ENCODE measurements at regions not wholly inside any gene's neighbourhood (a gene's known extent, or its start where the extent isn't known, plus 50 kb on each side); places are given as distances from the start of the nearest gene placed in this dataset.

DNA sequence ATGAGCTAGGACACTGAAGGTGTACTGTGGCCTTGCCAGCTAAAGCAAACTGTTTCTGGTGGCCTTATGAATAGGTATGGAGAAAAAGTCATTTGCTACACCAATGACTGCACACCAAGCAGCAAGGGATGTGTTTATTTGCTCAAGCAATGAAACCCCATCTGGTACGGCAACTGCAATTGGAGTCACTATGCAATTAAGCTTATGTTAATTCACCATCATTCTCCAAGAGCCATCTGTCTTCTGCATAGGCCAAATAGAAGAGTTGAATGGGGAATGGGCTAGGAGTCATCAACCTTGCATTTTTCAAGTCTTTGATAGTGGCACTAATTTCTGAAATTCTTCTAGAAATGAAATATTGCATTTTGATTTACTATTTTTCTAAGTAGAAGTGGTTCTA, 372.0 kb downstream of the KCNJ3 start:
- Histone ChIP-seq H3K4me3 (no peak overlapping the region), H3K9me3 (no peaks in the 10 kb centered on the region), H3K4me2 (no peak overlapping the region), H3K27ac (no peak overlapping the region), H3K4me1 (no peaks in the 10 kb centered on the region)
- no peak for ATAC-seq
- POLR2A ChIA-PET, result no interaction called here
- TF ChIP-seq FOSL2 (IDR thresholded peaks at IDR 0.05), result no peak
- no peak for TF ChIP-seq FOSL2 (CRISPR knock-in tag; IDR thresholded peaks at IDR 0.05)
- no peak for TF ChIP-seq E2F6 (IDR thresholded peaks at IDR 0.05; ENCODE audit: borderline replicate concordance, low read depth)
- TF ChIP-seq KDM1A (IDR thresholded peaks at IDR 0.05; ENCODE audit: low read depth), result no peak
- no peak for TF ChIP-seq EHMT2 (IDR thresholded peaks at IDR 0.05; ENCODE audit: low read depth)
- no peak for TF ChIP-seq RAD21 (conservative IDR thresholded peaks at IDR 0.05 in 1 of 2, IDR thresholded peaks at IDR 0.05 in 1 of 2)
- no peak for TF ChIP-seq GATA3 (IDR thresholded peaks at IDR 0.05; ENCODE audit: borderline replicate concordance)
- TF ChIP-seq TFCP2L1 (CRISPR knock-in tag; IDR thresholded peaks at IDR 0.05), result no peak
- CTCF ChIA-PET, result no interaction called here
- WGBS (ENCODE audit: missing lambda C conversion rate), result 79% methylated on average over 1 of the region's 1 CpG
- no peak for FAIRE-seq
- DNase-seq (ENCODE audit: low read depth in 1 of 2, low spot score in 1 of 2), result no peak

DNA sequence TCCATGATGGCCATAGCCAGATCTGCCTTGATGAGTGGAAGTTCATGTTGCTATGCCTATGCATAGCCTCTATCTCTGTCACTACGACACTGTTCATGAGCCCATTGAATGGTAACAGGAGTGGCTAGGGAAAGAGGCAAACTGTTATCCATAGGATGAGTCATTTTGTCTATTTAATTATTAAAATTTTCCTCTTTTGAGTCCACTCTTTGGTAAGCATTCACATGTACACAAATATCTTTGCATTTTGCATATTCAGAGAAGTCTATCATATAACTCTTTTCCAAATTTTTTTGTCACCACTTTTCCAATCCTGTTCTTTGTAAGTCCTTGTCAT, 364.4 kb downstream of the KCNJ3 start:
- H3K27ac ChIP-seq, result no peak overlapping the region
- CTCF ChIA-PET, result no interaction called here
- TF ChIP-seq HOXA7 (CRISPR knock-in tag; IDR thresholded peaks at IDR 0.05) (no peak), CEBPB (IDR thresholded peaks at IDR 0.05) (no peak), MAZ (IDR thresholded peaks at IDR 0.05; ENCODE audit: borderline replicate concordance, low read depth, low read length) (no peak), GATA3 (IDR thresholded peaks at IDR 0.05; ENCODE audit: borderline replicate concordance) (no peak), POLR2A (IDR thresholded peaks at IDR 0.05; ENCODE audit: low read length) (no peak), USF2 (IDR thresholded peaks at IDR 0.05) (no peak), BCL3 (IDR thresholded peaks at IDR 0.05) (no peak), RCOR1 (IDR thresholded peaks at IDR 0.05; ENCODE audit: low read depth, low read length) (no peak), MAFK (IDR thresholded peaks at IDR 0.05; ENCODE audit: partially characterized antibody) (no peak), POLR2AphosphoS2 (conservative IDR thresholded peaks at IDR 0.05; ENCODE audit: low read length) (no peak), KDM5A (IDR thresholded peaks at IDR 0.05) (no peak), FOSL2 (IDR thresholded peaks at IDR 0.05) (no peak), FOSL2 (CRISPR knock-in tag; IDR thresholded peaks at IDR 0.05) (no peak), NFE2L2 (conservative IDR thresholded peaks at IDR 0.05; ENCODE audit: low read length) (no peak), CBX2 (IDR thresholded peaks at IDR 0.05; ENCODE audit: borderline replicate concordance, low read depth) (no peak), ELK1 (IDR thresholded peaks at IDR 0.05; ENCODE audit: low read depth, low read length) (no peak), JUN (IDR thresholded peaks at IDR 0.05) (no peak), EP300 (IDR thresholded peaks at IDR 0.05) (no peak), EHF (CRISPR knock-in tag; IDR thresholded peaks at IDR 0.05) (no peak), BHLHE40 (IDR thresholded peaks at IDR 0.05; ENCODE audit: low read depth, low read length) (no peak)
- TF ChIP-seq, protein P1, sequence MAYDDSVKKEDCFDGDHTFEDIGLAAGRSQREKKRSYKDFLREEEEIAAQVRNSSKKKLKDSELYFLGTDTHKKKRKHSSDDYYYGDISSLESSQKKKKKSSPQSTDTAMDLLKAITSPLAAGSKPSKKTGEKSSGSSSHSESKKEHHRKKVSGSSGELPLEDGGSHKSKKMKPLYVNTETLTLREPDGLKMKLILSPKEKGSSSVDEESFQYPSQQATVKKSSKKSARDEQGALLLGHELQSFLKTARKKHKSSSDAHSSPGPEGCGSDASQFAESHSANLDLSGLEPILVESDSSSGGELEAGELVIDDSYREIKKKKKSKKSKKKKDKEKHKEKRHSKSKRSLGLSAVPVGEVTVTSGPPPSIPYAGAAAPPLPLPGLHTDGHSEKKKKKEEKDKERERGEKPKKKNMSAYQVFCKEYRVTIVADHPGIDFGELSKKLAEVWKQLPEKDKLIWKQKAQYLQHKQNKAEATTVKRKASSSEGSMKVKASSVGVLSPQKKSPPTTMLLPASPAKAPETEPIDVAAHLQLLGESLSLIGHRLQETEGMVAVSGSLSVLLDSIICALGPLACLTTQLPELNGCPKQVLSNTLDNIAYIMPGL (CRISPR knock-in tag; IDR thresholded peaks at IDR 0.05; ENCODE audit: borderline replicate concordance), result no peak

More for the DNA sequence above, 364.4 kb downstream of the KCNJ3 start:
- FAIRE-seq, result no peak
- POLR2A ChIA-PET, result no interaction called here
- no peak for ATAC-seq
- 14% methylated on average over 1 of the region's 1 CpG for WGBS (ENCODE audit: missing lambda C conversion rate)
- DNase-seq (ENCODE audit: low read depth in 1 of 2, low spot score in 1 of 2), result no peak
- Histone ChIP-seq H3K4me1 (no peaks in the 10 kb centered on the region), H3K4me3 (no peak overlapping the region), H3K9me3 (no peaks in the 10 kb centered on the region), H3K4me2 (no peak overlapping the region)

All from A549 (cell line).